ENCODE measurements at regions not wholly inside any gene's neighbourhood (a gene's known extent, or its start where the extent isn't known, plus 50 kb on each side); places are given as distances from the start of the nearest gene placed in this dataset.

GRCh38 chr21:35940074-35940927 lies 120.0 kb downstream of the SETD4 start:
- DNase-seq (peak; percentile 9), ATAC-seq (peak; percentile 47)
- Mint-ChIP-seq H3K9me3 (no peaks in the 10 kb centered on the region), H3K27me3 (peaks cover 7% of the 10 kb centered on the region), H3K4me3 (no peak overlapping the region), H3K36me3 (ENCODE audit: low read depth) (no peaks in the 10 kb centered on the region), H3K27ac (no peak overlapping the region), H3K4me1 (ENCODE audit: low read depth) (no peaks in the 10 kb centered on the region)
- CTCF ChIA-PET: interaction anchor here (0.9 kb wide), 1 partner anchor 91 kb away, joined by 3 read pairs; no protein-coding TSS in a partner anchor
- intact Hi-C loops (cut with micrococcal nuclease): loop anchor here (10.0 kb wide), 1 partner anchor 84 kb away; no protein-coding TSS in a partner anchor
- POLR2A ChIA-PET: no interaction called here
- no peak for TF ChIP-seq CTCF (IDR thresholded peaks at IDR 0.05)

- H3K36me3 Mint-ChIP-seq (ENCODE audit: low read depth): no peaks in the 10 kb centered on the region
- H3K4me3 Mint-ChIP-seq: no peak overlapping the region
- H3K27me3 Mint-ChIP-seq: peaks cover 7% of the 10 kb centered on the region
- intact Hi-C loops (cut with micrococcal nuclease): no loop called here
- no peaks in the 10 kb centered on the region for H3K4me1 Mint-ChIP-seq (ENCODE audit: low read depth)
- no peak for ATAC-seq
- CTCF ChIA-PET: no interaction called here
- H3K27ac Mint-ChIP-seq: no peak overlapping the region
- POLR2A ChIA-PET: no interaction called here
- H3K9me3 Mint-ChIP-seq: no peaks in the 10 kb centered on the region
- DNase-seq: no peak
- TF ChIP-seq CTCF (IDR thresholded peaks at IDR 0.05): no peak
Measured at GRCh38 chr21:35938446-35938845, 121.9 kb downstream of the SETD4 start.

- H3K36me3 Mint-ChIP-seq (ENCODE audit: low read depth): no peaks in the 10 kb centered on the region
- H3K9me3 Mint-ChIP-seq: no peaks in the 10 kb centered on the region
- CTCF ChIA-PET: interaction anchor here (0.9 to 1.5 kb wide), 3 partner anchors 8 to 154 kb away, joined by 3 to 4 read pairs (median 3); no protein-coding TSS in a partner anchor
- intact Hi-C loops (cut with micrococcal nuclease): no loop called here
- no peak for ATAC-seq
- POLR2A ChIA-PET: interaction anchor here (1.2 kb wide), 1 partner anchor 14 kb away, joined by 4 read pairs; no protein-coding TSS in a partner anchor
- no peak overlapping the region for H3K4me3 Mint-ChIP-seq
- TF ChIP-seq CTCF (IDR thresholded peaks at IDR 0.05): no peak
- no peaks in the 10 kb centered on the region for H3K4me1 Mint-ChIP-seq (ENCODE audit: low read depth)
- no peak for DNase-seq
- no peaks in the 10 kb centered on the region for H3K27me3 Mint-ChIP-seq
- no peak overlapping the region for H3K27ac Mint-ChIP-seq
Measured at GRCh38 chr21:35933466-35933865, 126.9 kb downstream of the SETD4 start.

- no peak for TF ChIP-seq CTCF (IDR thresholded peaks at IDR 0.05)
- Mint-ChIP-seq H3K4me3 (no peak overlapping the region), H3K27ac (no peak overlapping the region), H3K36me3 (ENCODE audit: low read depth) (no peaks in the 10 kb centered on the region), H3K9me3 (no peaks in the 10 kb centered on the region), H3K27me3 (peaks cover 1% of the 10 kb centered on the region), H3K4me1 (ENCODE audit: low read depth) (no peaks in the 10 kb centered on the region)
- POLR2A ChIA-PET: interaction anchor here (1.1 to 1.2 kb wide), 2 partner anchors 15 to 122 kb away, joined by 3 to 4 read pairs; no protein-coding TSS in a partner anchor
- CTCF ChIA-PET: interaction anchor here (0.9 to 1.5 kb wide), 2 partner anchors 9 to 155 kb away, joined by 3 read pairs; no protein-coding TSS in a partner anchor
- peak; percentile 83 for ATAC-seq
- intact Hi-C loops (cut with micrococcal nuclease): no loop called here
- peak; percentile 61 for DNase-seq
Measured at GRCh38 chr21:35932232-35932911, 128.0 kb downstream of the SETD4 start.

GRCh38 chr21:35929901-35930300 lies 130.4 kb downstream of the SETD4 start:
- no peaks in the 10 kb centered on the region for H3K36me3 Mint-ChIP-seq (ENCODE audit: low read depth)
- no peak overlapping the region for H3K4me3 Mint-ChIP-seq
- H3K27me3 Mint-ChIP-seq: peaks cover 13% of the 10 kb centered on the region
- CTCF ChIA-PET: no interaction called here
- intact Hi-C loops (cut with micrococcal nuclease): no loop called here
- TF ChIP-seq CTCF (IDR thresholded peaks at IDR 0.05): no peak
- H3K9me3 Mint-ChIP-seq: no peaks in the 10 kb centered on the region
- H3K27ac Mint-ChIP-seq: no peak overlapping the region
- no peaks in the 10 kb centered on the region for H3K4me1 Mint-ChIP-seq (ENCODE audit: low read depth)
- ATAC-seq (no peak), DNase-seq (no peak)
- POLR2A ChIA-PET: no interaction called here

All from activated CD8-positive, alpha-beta T cell treated with anti-CD3 and anti-CD28 coated beads for 36 hours (primary cell).